ENCODE measurements at regions not wholly inside any gene's neighbourhood (a gene's known extent, or its start where the extent isn't known, plus 50 kb on each side); places are given as distances from the start of the nearest gene placed in this dataset.

GRCh38 chr5:28269978-28270377, 1231.6 kb upstream of the CDH9 start:
- intact Hi-C loops (cut with DNase I) = no loop called here
- ATAC-seq = no peak

GRCh38 chr5:28265877-28266276, 1227.5 kb upstream of the CDH9 start:
- intact Hi-C loops (cut with DNase I) = no loop called here
- no peak for ATAC-seq
- DNase-seq (ENCODE audit: missing footprints) = no peak

More at GRCh38 chr5:28269978-28270377, 1231.6 kb upstream of the CDH9 start:
- DNase-seq (ENCODE audit: missing footprints) = no peak

- intact Hi-C loops (cut with DNase I) = no loop called here
- DNase-seq (ENCODE audit: missing footprints) = no peak
Measured at GRCh38 chr5:28254846-28255245, 1216.5 kb upstream of the CDH9 start.

GRCh38 chr5:28253431-28253830, 1215.0 kb upstream of the CDH9 start:
- DNase-seq (ENCODE audit: missing footprints) (no peak), ATAC-seq (no peak)
- intact Hi-C loops (cut with DNase I) = no loop called here

More at GRCh38 chr5:28254846-28255245, 1216.5 kb upstream of the CDH9 start:
- ATAC-seq = no peak

- DNase-seq (ENCODE audit: missing footprints) = no peak
- no peak for ATAC-seq
- intact Hi-C loops (cut with DNase I) = no loop called here
Measured at GRCh38 chr5:28249771-28250415, 1211.5 kb upstream of the CDH9 start.

- ATAC-seq (no peak), DNase-seq (ENCODE audit: missing footprints) (no peak)
- intact Hi-C loops (cut with DNase I) = no loop called here
Measured at GRCh38 chr5:28234356-28234968, 1196.1 kb upstream of the CDH9 start.

- intact Hi-C loops (cut with DNase I) = no loop called here
Measured at GRCh38 chr5:28226407-28226806, 1188.0 kb upstream of the CDH9 start.

GRCh38 chr5:28219539-28219938, 1181.2 kb upstream of the CDH9 start:
- intact Hi-C loops (cut with DNase I) = no loop called here
- ATAC-seq (no peak), DNase-seq (ENCODE audit: missing footprints) (no peak)

More at GRCh38 chr5:28226407-28226806, 1188.0 kb upstream of the CDH9 start:
- no peak for DNase-seq (ENCODE audit: missing footprints)
- no peak for ATAC-seq

GRCh38 chr5:28217695-28218094, 1179.3 kb upstream of the CDH9 start:
- ATAC-seq (no peak), DNase-seq (ENCODE audit: missing footprints) (no peak)
- intact Hi-C loops (cut with DNase I) = no loop called here

- ATAC-seq = no peak
- intact Hi-C loops (cut with DNase I) = no loop called here
- no peak for DNase-seq (ENCODE audit: missing footprints)
Measured at GRCh38 chr5:28216939-28217360, 1178.6 kb upstream of the CDH9 start.

- no peak for DNase-seq (ENCODE audit: missing footprints)
- intact Hi-C loops (cut with DNase I) = no loop called here
- ATAC-seq = no peak
Measured at GRCh38 chr5:28215091-28215490, 1176.7 kb upstream of the CDH9 start.

- ATAC-seq (no peak), DNase-seq (ENCODE audit: missing footprints) (no peak)
- intact Hi-C loops (cut with DNase I) = no loop called here
Measured at GRCh38 chr5:28214292-28214691, 1175.9 kb upstream of the CDH9 start.

- intact Hi-C loops (cut with DNase I) = no loop called here
- ATAC-seq (no peak), DNase-seq (ENCODE audit: missing footprints) (no peak)
Measured at GRCh38 chr5:28208356-28208755, 1170.0 kb upstream of the CDH9 start.

GRCh38 chr5:28190011-28190410, 1151.6 kb upstream of the CDH9 start:
- DNase-seq (ENCODE audit: missing footprints) (no peak), ATAC-seq (no peak)
- intact Hi-C loops (cut with DNase I) = no loop called here

GRCh38 chr5:28174691-28175090, 1136.3 kb upstream of the CDH9 start:
- DNase-seq (ENCODE audit: missing footprints) = no peak

GRCh38 chr5:28165096-28165495, 1126.7 kb upstream of the CDH9 start:
- ATAC-seq (no peak), DNase-seq (ENCODE audit: missing footprints) (no peak)
- intact Hi-C loops (cut with DNase I) = no loop called here

More at GRCh38 chr5:28174691-28175090, 1136.3 kb upstream of the CDH9 start:
- no peak for ATAC-seq
- intact Hi-C loops (cut with DNase I) = no loop called here

- ATAC-seq = no peak
- intact Hi-C loops (cut with DNase I) = no loop called here
- no peak for DNase-seq (ENCODE audit: missing footprints)
Measured at GRCh38 chr5:28164568-28164967, 1126.2 kb upstream of the CDH9 start.

GRCh38 chr5:28156981-28157380, 1118.6 kb upstream of the CDH9 start:
- no peak for ATAC-seq
- intact Hi-C loops (cut with DNase I) = no loop called here
- DNase-seq (ENCODE audit: missing footprints) = no peak

- DNase-seq (ENCODE audit: missing footprints) (no peak), ATAC-seq (no peak)
- intact Hi-C loops (cut with DNase I) = no loop called here
Measured at GRCh38 chr5:28143519-28143918, 1105.1 kb upstream of the CDH9 start.

GRCh38 chr5:28132151-28132550, 1093.8 kb upstream of the CDH9 start:
- intact Hi-C loops (cut with DNase I) = no loop called here
- ATAC-seq = no peak
- DNase-seq (ENCODE audit: missing footprints) = no peak

- DNase-seq (ENCODE audit: missing footprints) (no peak), ATAC-seq (no peak)
- intact Hi-C loops (cut with DNase I) = no loop called here
Measured at GRCh38 chr5:28117691-28118090, 1079.3 kb upstream of the CDH9 start.

Measured in Right ventricle myocardium inferior (tissue), 1 donor.